ENCODE measurements at regions not wholly inside any gene's neighbourhood (a gene's known extent, or its start where the extent isn't known, plus 50 kb on each side); places are given as distances from the start of the nearest gene placed in this dataset.

- TF ChIP-seq EZH2phosphoT487 (IDR thresholded peaks at IDR 0.05; ENCODE audit: borderline replicate concordance, low read depth, low read length) (no peak), CTCF (conservative IDR thresholded peaks at IDR 0.05; ENCODE audit: low read length) (no peak)
- no peaks in the 10 kb centered on the region for H3K9me3 ChIP-seq (ENCODE audit: low read length)
- no peaks in the 10 kb centered on the region for H4K20me1 ChIP-seq (ENCODE audit: insufficient read depth, low read length)
- no peak overlapping the region for H2AFZ ChIP-seq (ENCODE audit: low read length)
- CTCF ChIA-PET (ENCODE audit: unreplicated experiment) = no interaction called here
- H3K79me2 ChIP-seq (ENCODE audit: insufficient read depth, low read depth, low read length) = no peaks in the 10 kb centered on the region
- DNase-seq (ENCODE audit: low spot score) = no peak
- no peak overlapping the region for H3K4me2 ChIP-seq (ENCODE audit: low read length)
- H3K36me3 ChIP-seq (ENCODE audit: insufficient read depth, low read length) = no peaks in the 10 kb centered on the region
- POLR2A ChIA-PET = no interaction called here
- BruUV-seq (replicated peaks) = no TSS peak
- H3K27ac ChIP-seq (ENCODE audit: low read depth, low read length, poor library complexity, severe bottlenecking) = no peak overlapping the region
- intact Hi-C loops (cut with micrococcal nuclease; ENCODE audit: unreplicated experiment) = no loop called here
- H3K4me3 ChIP-seq (ENCODE audit: low read depth, low read length, poor library complexity, severe bottlenecking) = no peak overlapping the region
- no peaks in the 10 kb centered on the region for H3K9me2 ChIP-seq (ENCODE audit: insufficient read depth, low read length)
- no peaks in the 10 kb centered on the region for H3K4me1 ChIP-seq (ENCODE audit: insufficient read depth, low read length, poor library complexity, severe bottlenecking)
These were observed 119.7 kb upstream of the CRIM1 start for GRCh38 chr2:36235882-36236281.

GRCh38 chr2:36235426-36235825 lies 120.2 kb upstream of the CRIM1 start:
- Histone ChIP-seq H4K20me1 (ENCODE audit: insufficient read depth, low read length) (no peaks in the 10 kb centered on the region), H3K4me1 (ENCODE audit: insufficient read depth, low read length, poor library complexity, severe bottlenecking) (no peaks in the 10 kb centered on the region), H3K27ac (ENCODE audit: low read depth, low read length, poor library complexity, severe bottlenecking) (no peak overlapping the region), H3K4me2 (ENCODE audit: low read length) (no peak overlapping the region), H2AFZ (ENCODE audit: low read length) (no peak overlapping the region), H3K9me3 (ENCODE audit: low read length) (no peaks in the 10 kb centered on the region), H3K4me3 (ENCODE audit: low read depth, low read length, poor library complexity, severe bottlenecking) (no peak overlapping the region), H3K9me2 (ENCODE audit: insufficient read depth, low read length) (peaks cover 2% of the 10 kb centered on the region; the same call in 1 of the 2 replicates), H3K79me2 (ENCODE audit: insufficient read depth, low read depth, low read length) (no peaks in the 10 kb centered on the region), H3K36me3 (ENCODE audit: insufficient read depth, low read length) (no peaks in the 10 kb centered on the region)
- BruUV-seq (replicated peaks) = no TSS peak
- TF ChIP-seq CTCF (conservative IDR thresholded peaks at IDR 0.05; ENCODE audit: low read length) (no peak), EZH2phosphoT487 (IDR thresholded peaks at IDR 0.05; ENCODE audit: borderline replicate concordance, low read depth, low read length) (no peak)
- ChIA-PET CTCF (ENCODE audit: unreplicated experiment) (no interaction called here), POLR2A (no interaction called here)
- DNase-seq (ENCODE audit: low spot score) = no peak
- intact Hi-C loops (cut with micrococcal nuclease; ENCODE audit: unreplicated experiment) = no loop called here

- Histone ChIP-seq H3K79me2 (ENCODE audit: insufficient read depth, low read depth, low read length) (no peaks in the 10 kb centered on the region), H4K20me1 (ENCODE audit: insufficient read depth, low read length) (no peaks in the 10 kb centered on the region), H3K27ac (ENCODE audit: low read depth, low read length, poor library complexity, severe bottlenecking) (no peak overlapping the region), H3K4me2 (ENCODE audit: low read length) (no peak overlapping the region), H2AFZ (ENCODE audit: low read length) (no peak overlapping the region), H3K9me2 (ENCODE audit: insufficient read depth, low read length) (no peaks in the 10 kb centered on the region), H3K9me3 (ENCODE audit: low read length) (no peaks in the 10 kb centered on the region), H3K4me1 (ENCODE audit: insufficient read depth, low read length, poor library complexity, severe bottlenecking) (no peaks in the 10 kb centered on the region), H3K36me3 (ENCODE audit: insufficient read depth, low read length) (no peaks in the 10 kb centered on the region), H3K4me3 (ENCODE audit: low read depth, low read length, poor library complexity, severe bottlenecking) (no peak overlapping the region)
- intact Hi-C loops (cut with micrococcal nuclease; ENCODE audit: unreplicated experiment) = no loop called here
- POLR2A ChIA-PET = no interaction called here
- no peak for TF ChIP-seq EZH2phosphoT487 (IDR thresholded peaks at IDR 0.05; ENCODE audit: borderline replicate concordance, low read depth, low read length)
- no peak for TF ChIP-seq CTCF (conservative IDR thresholded peaks at IDR 0.05; ENCODE audit: low read length)
- CTCF ChIA-PET (ENCODE audit: unreplicated experiment) = no interaction called here
- DNase-seq (ENCODE audit: low spot score) = no peak
- BruUV-seq (replicated peaks) = no TSS peak
These were observed 132.3 kb upstream of the CRIM1 start for GRCh38 chr2:36223259-36223658.

All from OCI-LY7 (cell line).